GM04504 (cell line): ENCODE measurements at regions not wholly inside any gene's neighbourhood (a gene's known extent, or its start where the extent isn't known, plus 50 kb on each side); places are given as distances from the start of the nearest gene placed in this dataset.

Experiments
- DNase-seq: peaks from one replicate; pipeline ENCODE4 v3.0.0-alpha.2; 2012; ENCODE audit warnings: low read depth

DNA sequence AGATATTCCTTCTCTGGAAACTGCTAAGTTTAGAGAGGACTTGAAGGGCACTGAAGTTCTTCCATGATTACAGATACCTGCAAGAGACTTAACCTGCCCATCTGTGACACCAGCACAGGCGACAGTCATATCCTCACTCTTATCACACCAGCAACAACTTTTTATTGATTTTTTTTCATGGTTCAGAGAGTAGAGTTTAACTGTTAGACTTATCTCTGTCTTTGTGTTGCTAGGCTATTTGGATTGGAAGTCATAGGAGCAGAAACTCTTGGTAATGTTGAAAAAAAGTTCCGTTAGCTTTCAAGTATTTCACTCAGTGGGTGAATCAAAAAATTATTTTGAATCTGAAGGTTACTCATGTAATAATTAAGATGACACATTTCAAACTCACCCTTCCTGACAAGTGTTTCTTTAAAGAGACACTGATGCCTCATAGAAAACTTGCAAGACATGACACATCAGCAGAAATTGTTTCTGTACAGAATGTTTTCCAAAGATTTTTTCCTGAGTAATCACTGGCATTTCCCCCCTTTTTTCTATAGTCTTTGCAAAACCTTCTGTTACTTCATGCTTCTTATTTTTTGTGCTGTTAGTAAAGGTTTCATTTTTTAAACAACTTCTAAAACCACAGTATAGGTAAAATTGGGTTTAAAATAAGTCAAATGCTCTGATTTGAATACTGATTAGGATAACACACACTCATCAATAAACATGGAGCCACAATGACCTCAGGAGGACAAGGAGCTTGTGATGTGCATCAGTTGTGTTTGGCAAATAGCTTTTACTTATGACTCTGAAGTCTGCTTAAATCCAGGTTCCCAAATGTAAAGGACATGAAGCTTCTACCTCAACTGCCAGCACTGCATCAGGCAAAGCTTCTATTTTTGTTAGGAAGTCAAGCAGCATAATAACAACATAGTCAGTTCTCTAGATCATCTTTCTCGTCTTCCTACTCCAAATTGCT is 252.9 kb upstream of the MAN1A1 start:
- peak; percentile 28 for DNase-seq

DNA sequence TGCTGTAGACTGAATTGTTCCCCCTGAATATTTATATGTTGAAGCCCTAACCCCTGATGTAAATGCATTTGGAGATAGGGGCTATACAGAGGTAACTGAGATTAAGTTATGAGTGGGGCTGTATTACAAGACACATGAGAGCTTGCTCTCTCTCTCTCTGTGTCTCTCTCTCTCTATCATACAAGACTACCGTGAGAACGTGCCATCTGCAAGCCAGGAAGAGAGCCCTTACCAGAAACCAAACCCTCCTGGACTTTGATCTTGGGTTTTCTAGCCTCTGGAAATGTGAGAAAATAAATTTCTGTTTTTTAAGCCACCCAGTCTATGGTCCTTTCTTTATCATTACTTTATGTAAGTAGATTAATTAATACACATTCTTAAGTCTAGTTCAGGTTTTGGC is 249.3 kb upstream of the MAN1A1 start:
- DNase-seq = no peak

DNA sequence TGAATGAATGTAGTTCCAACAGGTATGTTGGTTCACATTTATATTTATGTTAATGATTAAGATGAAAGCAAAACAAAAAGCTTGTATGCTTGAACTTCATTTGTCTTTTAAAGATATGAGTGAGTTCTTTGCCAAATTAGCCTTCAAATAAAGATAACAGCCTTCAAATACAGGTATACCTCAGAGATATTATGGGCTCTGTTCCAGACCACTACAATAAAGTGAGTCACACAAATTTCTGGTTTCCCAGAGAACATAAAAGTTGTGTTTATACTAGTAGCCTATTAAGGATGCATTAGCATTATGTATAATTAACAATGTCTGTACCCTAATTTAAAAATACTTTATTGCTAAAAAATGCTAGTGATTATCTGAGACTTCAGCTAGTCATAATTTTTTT is 245.3 kb upstream of the MAN1A1 start:
- no peak for DNase-seq

DNA sequence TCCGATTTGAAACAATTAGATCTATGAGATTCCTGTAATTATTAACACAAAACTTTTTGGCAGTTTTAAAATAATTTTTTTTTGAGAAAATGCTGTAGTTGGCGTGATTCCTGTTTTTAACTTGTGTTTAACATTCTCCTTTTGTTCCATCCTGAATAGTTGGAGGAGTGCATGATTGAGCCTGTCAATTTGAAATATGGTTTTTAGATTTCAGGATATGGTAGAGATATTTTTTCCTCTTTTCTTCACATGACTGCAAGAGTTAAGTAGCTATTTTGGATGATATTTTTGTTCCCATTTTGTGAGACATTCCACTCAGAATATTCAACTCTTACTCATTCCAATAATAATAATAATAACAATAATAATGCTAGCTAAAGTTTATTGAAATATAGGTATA is 241.7 kb upstream of the MAN1A1 start:
- no peak for DNase-seq

DNA sequence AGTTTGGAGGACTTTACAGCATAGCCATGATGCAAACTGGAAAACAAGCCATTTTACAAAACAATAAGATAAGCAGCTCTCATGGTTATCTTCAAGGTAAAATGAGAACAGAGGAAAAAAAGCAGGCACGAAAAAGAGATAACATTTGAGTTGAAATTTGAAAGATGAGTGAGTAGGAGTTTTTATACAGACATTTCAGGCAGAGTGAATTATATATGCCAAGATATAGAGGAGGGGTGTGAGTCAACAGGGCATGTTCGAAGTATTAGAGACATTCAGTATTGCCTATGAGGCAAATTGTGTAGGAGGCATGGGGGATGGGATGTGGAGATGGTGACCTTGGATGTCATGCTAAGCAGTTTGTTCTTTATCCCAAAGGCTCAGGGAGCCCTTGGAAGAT is 240.5 kb upstream of the MAN1A1 start:
- no peak for DNase-seq

DNA sequence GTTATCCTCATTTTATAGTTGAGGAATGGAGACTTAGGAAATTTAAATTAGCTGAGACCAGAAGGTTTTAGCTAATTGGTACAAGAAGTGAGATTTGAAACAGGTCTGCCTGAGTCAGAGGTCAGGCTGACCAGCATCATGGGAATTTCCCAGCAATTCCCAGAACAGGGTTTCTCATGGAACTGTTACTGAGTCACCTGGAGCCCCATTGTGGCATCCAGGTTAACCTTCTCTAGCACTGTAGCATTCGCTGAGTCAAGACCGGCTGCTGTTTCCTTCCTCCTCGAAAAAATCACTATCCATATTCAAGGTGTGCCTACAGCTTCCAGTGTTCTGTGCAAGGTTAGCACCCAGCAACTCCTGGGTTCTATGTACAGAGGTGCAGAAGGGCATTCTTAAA is 238.0 kb upstream of the MAN1A1 start:
- DNase-seq = no peak

DNA sequence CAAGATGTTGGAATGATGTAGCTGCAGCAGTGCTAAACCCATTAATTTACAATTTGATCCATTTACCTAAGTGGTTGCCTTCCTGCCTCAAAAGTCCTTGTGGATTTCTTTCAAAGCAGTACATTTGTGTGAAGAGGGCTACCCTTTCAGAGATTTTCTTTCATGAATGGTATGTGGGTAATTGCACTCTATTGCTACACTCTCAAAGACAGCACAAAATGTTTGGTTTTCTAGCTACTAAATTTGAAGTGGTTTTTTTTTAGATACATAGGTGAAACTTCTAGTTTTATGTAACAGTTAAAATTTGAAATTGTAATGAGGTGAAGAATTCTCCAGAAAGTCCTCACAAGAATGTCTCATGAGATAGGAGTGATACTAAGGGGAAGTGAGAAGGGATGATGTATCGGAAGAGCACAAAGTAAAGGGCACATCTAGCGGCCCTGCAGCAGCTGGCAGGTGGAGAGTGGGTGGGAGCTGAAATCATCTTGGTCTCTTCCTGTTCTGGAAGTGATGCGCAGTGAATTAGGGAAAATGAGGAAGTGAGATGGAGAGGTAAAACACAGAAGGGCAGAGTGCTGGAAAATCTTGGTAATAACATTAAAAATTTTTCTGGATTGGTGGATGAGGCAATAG is 236.8 kb upstream of the MAN1A1 start:
- no peak for DNase-seq

DNA sequence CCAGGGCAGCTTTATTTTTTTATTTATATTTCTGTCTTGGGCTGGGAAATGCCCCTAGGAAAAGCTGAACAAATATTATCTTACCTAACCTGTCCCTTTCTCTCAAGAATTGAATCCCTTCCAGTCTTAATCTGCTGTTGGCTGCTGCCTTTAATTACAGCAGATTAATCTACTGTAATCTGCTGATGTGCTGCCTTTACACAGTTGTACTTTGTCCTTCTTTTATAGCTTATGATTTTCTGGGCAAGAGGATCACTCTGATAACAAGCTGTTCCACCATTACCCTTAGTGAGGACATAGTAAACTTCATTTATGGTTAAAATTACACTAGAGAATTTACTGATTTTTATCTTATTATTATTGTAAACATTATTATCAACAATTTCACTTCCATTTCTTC is 234.5 kb upstream of the MAN1A1 start:
- no peak for DNase-seq

DNA sequence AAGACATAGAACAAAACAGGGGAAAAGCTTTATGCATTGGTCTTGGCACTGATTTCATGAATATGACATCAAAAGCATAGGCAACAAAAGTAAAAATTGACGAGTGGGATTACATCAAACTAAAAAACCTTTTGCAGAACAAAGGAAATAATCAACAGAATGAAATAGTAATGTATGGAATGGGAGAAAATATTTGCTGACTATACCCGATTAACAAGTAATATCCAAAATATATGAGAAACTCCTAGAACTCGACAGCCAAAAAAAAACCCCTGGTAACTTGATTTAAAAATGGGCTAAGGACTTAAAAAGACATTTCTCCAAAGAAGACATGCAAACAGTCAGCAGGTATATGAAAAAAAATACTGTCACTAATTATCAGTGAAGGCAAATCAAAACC is 231.7 kb upstream of the MAN1A1 start:
- no peak for DNase-seq

DNA sequence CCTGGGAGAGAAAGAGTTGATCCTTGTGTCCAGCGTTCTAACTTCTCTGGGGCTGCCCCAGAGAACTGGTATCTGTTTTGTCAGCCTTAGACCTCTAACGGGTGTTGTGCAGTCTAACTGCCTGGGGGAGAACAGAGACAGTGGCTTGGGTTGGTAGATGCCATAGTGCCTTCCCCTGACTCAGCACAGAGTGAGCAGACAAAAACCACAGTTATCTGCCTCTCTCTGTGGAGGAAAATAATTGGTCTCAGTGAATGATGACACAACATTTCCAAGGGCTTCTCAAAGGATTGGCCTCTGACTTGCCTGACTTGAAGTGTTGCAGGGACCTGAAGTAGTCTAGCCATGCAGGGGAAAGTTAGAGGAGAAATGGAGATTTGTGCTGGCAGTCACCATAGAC is 226.2 kb upstream of the MAN1A1 start:
- DNase-seq = peak; percentile 64

DNA sequence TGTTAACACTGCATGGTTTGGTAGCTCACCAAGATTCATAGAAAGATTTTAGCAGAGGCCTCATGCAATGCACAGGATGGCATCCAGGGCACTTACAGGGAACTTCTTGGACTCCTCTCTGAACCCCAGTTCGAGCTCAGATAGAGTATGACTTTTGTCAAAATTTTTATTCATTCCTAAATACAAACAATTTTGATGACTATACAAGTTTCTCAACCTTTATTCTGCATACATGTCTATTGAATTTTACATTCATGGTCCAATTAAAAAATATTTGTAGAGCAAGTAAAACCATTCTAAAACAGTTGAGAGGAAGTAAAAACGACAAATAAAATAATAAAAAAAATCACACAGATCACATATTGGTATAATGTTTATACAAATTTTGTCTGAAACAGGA is 219.0 kb upstream of the MAN1A1 start:
- DNase-seq = no peak

DNA sequence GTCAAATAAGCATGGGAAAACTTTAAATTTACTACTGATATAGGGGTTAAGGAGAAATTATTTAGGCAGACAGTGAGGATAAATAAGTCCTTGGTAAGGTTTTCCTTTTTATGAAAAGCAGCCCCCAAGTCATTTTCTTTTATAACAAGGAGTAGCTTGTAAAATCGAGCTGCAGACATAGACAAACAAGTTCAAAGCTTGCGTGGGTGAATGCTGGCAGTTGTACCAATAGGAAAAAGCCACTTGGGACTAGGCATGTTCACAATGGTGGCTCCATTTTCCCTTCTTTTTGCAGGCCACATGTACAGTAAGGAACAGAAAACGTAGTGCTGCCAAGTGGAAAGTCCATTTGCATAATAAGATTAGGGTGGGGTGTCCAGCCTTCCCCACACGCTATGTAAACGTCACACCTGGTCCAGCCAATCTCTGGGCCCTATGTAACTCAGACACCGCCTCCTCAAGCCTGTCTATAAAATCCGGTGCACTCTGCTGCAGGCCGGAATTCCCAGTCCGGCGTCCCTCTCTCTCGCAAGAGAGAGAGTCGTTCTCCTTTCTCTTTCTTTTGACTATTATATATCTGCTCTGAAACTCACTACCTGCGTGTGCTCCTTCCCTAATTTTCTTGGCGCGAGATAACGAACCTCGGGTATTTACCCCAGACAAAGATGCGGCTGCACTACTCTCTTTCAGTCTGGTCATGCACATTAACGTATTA is 217.1 kb upstream of the MAN1A1 start:
- no peak for DNase-seq

DNA sequence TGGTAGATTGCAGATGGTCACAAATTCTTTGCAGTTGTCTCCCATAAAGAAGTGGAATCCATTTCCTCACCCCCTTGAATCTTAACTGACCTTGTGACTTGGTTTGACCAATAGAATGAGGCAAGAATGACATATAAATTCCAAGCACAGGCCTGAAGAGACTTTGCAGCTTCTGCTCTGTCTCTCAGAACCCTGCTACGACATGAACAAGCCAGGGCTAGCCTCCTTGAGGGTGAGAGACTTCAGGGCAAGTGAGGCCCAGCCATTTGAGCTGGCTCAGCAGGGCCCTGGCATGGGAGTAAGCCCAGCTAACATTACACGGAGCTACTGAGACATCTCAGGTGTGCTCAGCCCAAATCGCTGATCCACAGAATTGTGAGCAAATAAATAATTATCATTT is 216.3 kb upstream of the MAN1A1 start:
- DNase-seq = no peak

DNA sequence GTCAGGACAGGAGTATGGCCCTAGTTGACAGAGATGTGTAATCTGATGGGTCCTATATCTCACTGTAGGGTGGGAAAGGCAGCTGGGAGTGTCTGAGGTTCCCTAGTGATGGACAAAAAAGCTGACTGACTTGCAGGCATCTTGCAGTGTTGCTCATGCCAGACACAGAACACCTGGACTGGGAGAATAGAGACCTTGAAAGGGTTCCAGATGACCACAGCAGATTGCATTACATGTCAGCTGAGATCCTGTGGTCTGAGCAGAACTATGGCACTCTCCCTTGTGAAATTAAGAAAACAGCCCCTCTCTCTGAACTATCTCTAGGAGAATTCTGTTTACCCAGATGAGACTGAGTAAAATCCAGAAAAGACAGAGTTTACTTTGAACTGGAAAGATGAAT is 212.6 kb upstream of the MAN1A1 start:
- DNase-seq = no peak

DNA sequence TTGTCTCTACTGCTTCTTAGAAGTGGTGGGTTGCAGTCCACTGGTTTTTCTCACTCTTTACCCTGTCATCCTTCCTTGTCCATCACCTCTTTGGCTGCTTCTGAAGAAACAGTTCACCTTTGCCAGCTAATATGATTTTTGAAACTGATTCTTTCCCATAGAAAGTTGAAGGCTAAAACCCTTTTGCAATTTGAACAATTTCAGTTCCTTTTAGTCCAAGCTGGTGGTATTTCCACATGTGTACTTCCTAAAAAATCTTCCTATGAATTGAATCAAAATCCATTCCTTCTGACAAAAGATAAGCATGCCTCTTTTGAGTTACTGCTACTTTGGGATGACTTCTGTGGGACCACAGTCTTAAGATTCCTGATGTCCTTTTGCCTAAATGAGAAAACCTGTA is 210.0 kb upstream of the MAN1A1 start:
- DNase-seq = no peak

DNA sequence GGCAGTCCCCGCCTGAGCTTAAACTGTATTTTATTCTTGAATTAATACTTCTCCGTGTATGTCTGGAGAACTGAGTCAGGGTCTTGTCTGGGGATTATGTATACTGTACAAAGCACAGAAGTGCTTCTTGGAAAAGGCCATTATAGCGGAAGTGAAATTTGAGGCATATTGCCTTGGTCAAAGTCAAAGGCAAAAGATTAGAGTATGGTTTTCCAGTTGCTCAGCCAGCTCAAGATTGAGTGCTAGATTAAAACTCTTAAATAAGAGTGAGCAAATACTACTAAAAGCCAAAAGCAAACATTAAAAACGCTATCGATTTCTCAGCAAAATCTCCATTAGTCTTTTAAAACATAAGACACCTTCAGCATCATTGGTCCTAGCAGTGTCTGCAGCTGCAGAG is 207.7 kb upstream of the MAN1A1 start:
- no peak for DNase-seq

DNA sequence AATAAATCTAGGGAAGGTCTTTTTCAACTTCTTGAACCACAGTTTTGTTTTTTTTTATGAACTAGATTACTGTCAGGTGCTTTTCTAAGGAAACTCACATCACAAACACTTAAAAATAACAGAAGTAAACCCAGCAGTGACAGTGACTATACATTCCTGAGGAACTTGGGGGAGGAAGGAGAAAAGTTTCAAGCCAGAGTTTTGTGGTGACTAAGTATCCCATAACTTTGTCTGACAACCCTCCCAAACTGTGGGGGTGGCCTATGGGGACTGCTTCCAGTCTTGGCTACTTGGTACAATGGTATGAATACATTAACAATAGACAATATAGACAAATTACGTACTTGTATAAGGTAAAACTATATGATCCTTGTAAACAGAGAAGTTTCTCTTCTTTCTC is 202.5 kb upstream of the MAN1A1 start:
- no peak for DNase-seq

DNA sequence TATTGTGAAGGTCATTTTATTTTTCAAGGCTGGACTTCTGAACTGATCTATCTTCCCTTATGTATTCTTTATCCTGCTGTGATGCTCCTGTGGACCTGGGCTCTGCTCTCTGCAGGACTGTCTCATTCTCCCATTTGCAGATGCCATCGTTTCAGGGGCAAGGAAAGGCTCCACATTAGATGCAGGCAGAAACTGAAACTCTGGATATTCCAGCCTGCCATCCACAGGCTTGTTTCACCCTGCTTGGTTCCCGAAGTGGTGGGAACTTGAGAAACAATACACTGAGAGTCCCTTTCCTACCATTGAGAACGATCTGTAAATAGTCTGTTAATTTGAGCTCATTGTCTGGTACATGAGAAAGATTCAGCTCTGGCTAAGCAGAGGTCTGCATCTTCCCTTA is 197.5 kb upstream of the MAN1A1 start:
- DNase-seq = no peak

DNA sequence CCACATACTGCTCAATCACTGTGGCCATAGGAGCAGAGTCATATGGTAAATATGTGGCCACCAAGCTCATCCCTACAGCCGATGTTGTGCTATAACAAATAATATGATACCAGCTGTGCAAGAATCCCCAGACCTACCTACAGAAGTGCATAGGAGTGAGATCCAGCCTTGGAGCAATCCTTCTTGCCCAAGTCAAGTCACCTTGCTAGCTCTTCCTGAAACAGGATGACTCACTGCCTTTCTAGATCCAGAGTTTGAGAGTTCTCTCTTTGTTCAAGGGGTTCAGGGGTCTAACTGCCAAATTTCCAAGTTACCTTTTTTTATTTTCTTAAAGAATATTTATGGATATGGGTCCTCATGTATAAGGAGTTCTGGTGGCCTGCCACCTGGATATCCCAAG is 195.7 kb upstream of the MAN1A1 start:
- DNase-seq = no peak

DNA sequence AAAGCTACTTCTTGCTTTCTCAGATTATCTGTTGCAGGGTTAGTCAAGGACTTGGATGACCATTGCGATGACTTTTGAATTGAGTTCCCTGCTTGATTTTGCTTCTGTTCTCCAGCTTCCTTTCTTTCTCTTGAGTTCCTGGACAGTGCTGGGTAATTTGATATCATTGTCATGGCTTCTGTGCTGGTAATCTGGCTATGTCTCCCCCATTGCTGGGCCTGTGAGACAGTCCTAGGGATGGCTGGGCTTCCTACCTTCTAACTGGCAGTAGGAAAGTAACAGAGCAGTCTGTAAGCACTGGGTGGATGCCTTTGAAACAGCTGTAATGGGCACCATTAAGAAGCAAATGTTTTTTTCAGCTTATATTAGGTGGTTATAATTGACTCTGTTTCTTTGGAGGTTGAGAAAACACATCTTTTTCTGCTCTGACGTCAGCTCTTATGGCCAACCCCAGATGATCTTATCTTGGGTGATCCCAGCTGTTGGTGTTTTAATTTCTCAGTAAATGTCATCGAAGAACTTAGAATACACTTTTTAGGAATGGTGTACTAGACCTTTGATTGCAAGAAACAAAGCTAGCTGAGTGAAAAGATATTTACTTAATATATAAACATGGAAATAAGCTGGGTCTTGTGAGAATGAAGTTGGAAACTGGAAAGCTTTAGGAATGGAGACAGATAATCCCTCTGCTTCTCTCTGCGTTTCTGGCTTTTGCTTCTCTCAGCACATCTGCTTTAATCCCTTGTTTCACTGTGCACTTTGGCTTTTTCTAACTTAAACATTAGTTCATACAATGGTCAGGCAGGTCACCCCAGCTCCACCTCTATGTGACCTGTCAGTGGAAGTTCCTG is 195.0 kb upstream of the MAN1A1 start:
- no peak for DNase-seq

DNA sequence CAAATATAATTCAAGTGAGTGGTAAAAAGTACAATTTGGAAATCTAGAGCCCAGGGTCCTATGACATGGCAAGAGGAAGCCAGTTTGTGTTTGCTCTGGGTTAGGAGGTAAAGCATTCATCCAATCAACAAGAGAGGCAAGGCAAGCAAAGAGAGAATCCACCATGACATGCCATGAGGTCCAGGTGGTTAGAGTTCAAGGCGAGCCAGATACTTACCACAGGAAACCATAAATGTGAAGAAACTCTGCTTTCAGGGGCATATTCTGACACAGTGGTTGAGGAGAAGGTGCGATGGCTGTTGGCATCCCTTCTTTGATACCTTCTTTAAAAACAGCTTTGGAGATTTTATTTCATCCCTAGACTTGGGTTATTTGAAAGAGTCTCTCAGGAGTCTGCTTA is 193.8 kb upstream of the MAN1A1 start:
- DNase-seq = no peak

DNA sequence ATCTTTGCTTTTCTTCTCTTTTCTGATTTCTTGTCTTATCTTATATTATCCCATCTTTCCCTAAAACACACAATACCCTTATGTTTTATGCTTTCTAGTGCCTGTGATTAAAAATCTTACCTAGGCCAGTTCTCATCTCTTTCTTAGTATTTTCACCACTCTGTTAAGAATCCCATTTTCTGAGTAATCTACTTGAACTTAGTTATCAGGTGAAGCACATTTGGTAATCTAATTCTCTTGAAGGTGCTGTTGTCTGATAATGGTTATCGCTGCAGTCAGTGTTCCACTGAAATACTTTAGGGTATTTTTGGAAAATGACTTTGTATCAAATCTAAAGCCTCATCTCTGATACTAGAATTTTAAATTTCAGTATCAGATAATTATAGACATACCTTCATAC is 192.5 kb upstream of the MAN1A1 start:
- no peak for DNase-seq
